Smooth muscle cell (in vitro differentiated cells): ENCODE measurements at regions not wholly inside any gene's neighbourhood (a gene's known extent, or its start where the extent isn't known, plus 50 kb on each side); places are given as distances from the start of the nearest gene placed in this dataset.

Experiments used
- DNase-seq: peaks from one replicate; lab custom pipeline; 2025; ENCODE audit not compliant: unreplicated experiment; lab: John Stamatoyannopoulos, UW
- H2AFZ ChIP-seq: fragments of 200-600 bp; sonication (generic); 2 replicates; pipeline ENCODE4 v1.6.0; 2016; ENCODE audit warnings: antibody characterized with exemption, low read depth, mild to moderate bottlenecking
- H3F3A ChIP-seq: fragments of 200-600 bp; sonication (generic); 2 replicates; pipeline ENCODE4 v1.6.0; 2017; ENCODE audit warnings: antibody characterized with exemption, low read depth
- H3K27ac ChIP-seq: fragments of 200-600 bp; sonication (generic); 2 replicates; pipeline ENCODE4 v1.5.1; 2016; ENCODE audit warnings: low read depth, mild to moderate bottlenecking
- H3K27me3 ChIP-seq: fragments of 200-600 bp; sonication (generic); 2 replicates; pipeline ENCODE4 v1.6.1; 2016; ENCODE audit warnings: low read depth, mild to moderate bottlenecking
- H3K36me3 ChIP-seq: fragments of 200-600 bp; sonication (generic); 2 replicates; pipeline ENCODE4 v1.5.1; 2016; ENCODE audit warnings: low read depth
- H3K4me1 ChIP-seq: fragments of 200-600 bp; sonication (generic); 2 replicates; pipeline ENCODE4 v1.5.1; 2016; ENCODE audit warnings: low read depth
- H3K4me2 ChIP-seq: fragments of 200-600 bp; sonication (generic); 2 replicates; pipeline ENCODE4 v1.6.0; 2016; ENCODE audit warnings: mild to moderate bottlenecking
- H3K4me3 ChIP-seq: fragments of 200-600 bp; sonication (generic); 2 replicates; pipeline ENCODE4 v1.5.1; 2016; ENCODE audit warnings: mild to moderate bottlenecking
- H3K79me2 ChIP-seq: fragments of 200-600 bp; sonication (generic); 2 replicates; pipeline ENCODE4 v1.6.0; 2016; ENCODE audit warnings: low read depth, mild to moderate bottlenecking
- H3K9ac ChIP-seq: fragments of 200-600 bp; sonication (generic); 2 replicates; pipeline ENCODE4 v1.6.0; 2016; ENCODE audit warnings: low read depth
- H3K9me3 ChIP-seq: fragments of 200-600 bp; sonication (generic); replicated peaks from 2 replicates; pipeline ENCODE4 v1.5.1; 2016; ENCODE audit warnings: low read depth
- H4K20me1 ChIP-seq: fragments of 200-600 bp; sonication (generic); 2 replicates; pipeline ENCODE4 v1.6.0; 2016; ENCODE audit warnings: low read depth
- WGBS: methylation state at CpG from one replicate; pipeline ENCODE4 v1.1.7; 2016; ENCODE audit warnings: low lambda C conversion rate; 5-methylcytosine and 5-hydroxymethylcytosine counted together
- TF ChIP-seq, protein P1 (sequence below): fragments of 200-600 bp; sonication (generic); IDR thresholded peaks from 2 replicates; pipeline ENCODE4 v1.5.1; 2017; ENCODE audit warnings: borderline replicate concordance, mild to moderate bottlenecking, antibody characterized with exemption; ENCODE audit not compliant: insufficient read depth, poor library complexity, severe bottlenecking

DNA sequence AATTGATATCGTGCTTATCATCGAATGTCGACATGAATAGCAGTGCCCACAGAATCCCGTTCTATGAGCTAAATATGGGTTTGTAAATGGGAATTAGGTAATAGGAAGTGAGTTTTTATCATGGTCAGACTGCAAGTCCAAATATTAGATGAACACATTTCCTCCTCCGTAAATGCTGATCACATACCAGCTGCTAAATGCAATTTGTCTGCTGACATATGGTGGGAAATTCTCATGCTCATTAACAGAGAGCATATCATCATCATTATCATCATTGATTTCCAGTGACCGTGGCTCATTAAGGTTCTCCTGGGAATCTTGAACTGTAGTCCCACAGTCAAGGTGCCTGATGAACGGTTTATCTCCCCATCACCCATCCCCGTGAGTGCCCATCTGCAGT lies 998.8 kb upstream of the TMEM132C start:
- 82% methylated on average over 8 of the region's 8 CpGs for WGBS
- no peak for DNase-seq

DNA sequence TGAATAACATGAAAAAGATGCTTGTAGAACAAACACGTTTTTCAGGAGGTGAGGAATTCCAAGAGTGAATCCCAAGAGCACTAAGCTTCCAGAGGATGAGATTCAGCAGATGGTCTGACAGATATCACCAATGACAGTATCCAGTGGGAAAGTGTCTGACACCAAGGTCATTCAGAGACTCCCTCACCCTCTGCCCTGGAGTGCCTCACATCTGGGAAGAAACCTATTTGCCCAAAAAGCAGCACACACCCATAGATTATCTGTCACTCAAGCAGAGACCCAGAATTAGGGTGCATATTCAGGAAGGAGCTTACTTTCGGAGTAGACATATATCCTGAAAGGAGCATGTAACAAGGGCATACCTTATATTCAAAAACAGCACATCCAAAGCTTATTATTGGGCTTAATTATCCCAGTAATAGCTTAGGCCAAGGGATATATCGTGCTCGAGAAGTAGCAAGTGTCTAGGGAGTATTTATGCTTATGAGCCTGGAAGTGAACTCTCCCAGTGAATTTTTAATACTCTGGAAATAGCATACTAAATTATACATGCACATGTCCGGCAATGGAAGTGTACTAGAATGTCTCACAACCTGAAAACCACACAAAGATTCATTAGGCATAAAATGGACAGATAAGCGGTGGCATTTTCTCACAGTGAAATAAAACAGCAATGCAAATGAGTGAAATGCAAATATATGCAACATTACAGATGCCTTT lies 998.1 kb upstream of the TMEM132C start:
- Histone ChIP-seq H3K4me2 (no peak overlapping the region), H3K4me1 (no peaks in the 10 kb centered on the region), H3F3A (no peaks in the 10 kb centered on the region), H3K27me3 (no peaks in the 10 kb centered on the region), H3K9ac (no peak overlapping the region), H2AFZ (no peak overlapping the region), H3K79me2 (no peaks in the 10 kb centered on the region), H4K20me1 (no peaks in the 10 kb centered on the region), H3K36me3 (no peaks in the 10 kb centered on the region), H3K4me3 (no peak overlapping the region), H3K9me3 (no peaks in the 10 kb centered on the region), H3K27ac (no peak overlapping the region)
- 80% methylated on average over 6 of the region's 6 CpGs for WGBS
- DNase-seq, result no peak
- TF ChIP-seq, protein P1, sequence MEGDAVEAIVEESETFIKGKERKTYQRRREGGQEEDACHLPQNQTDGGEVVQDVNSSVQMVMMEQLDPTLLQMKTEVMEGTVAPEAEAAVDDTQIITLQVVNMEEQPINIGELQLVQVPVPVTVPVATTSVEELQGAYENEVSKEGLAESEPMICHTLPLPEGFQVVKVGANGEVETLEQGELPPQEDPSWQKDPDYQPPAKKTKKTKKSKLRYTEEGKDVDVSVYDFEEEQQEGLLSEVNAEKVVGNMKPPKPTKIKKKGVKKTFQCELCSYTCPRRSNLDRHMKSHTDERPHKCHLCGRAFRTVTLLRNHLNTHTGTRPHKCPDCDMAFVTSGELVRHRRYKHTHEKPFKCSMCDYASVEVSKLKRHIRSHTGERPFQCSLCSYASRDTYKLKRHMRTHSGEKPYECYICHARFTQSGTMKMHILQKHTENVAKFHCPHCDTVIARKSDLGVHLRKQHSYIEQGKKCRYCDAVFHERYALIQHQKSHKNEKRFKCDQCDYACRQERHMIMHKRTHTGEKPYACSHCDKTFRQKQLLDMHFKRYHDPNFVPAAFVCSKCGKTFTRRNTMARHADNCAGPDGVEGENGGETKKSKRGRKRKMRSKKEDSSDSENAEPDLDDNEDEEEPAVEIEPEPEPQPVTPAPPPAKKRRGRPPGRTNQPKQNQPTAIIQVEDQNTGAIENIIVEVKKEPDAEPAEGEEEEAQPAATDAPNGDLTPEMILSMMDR, result no peak

More for the DNA sequence above, 998.8 kb upstream of the TMEM132C start:
- H3F3A ChIP-seq, result no peaks in the 10 kb centered on the region
- H3K9me3 ChIP-seq, result no peaks in the 10 kb centered on the region
- no peaks in the 10 kb centered on the region for H3K27me3 ChIP-seq
- TF ChIP-seq, protein P1, result no peak
- no peaks in the 10 kb centered on the region for H3K36me3 ChIP-seq
- no peaks in the 10 kb centered on the region for H4K20me1 ChIP-seq
- H2AFZ ChIP-seq, result no peak overlapping the region
- no peak overlapping the region for H3K4me3 ChIP-seq
- H3K79me2 ChIP-seq, result no peaks in the 10 kb centered on the region
- no peak overlapping the region for H3K27ac ChIP-seq
- no peak overlapping the region for H3K9ac ChIP-seq
- no peaks in the 10 kb centered on the region for H3K4me1 ChIP-seq
- no peak overlapping the region for H3K4me2 ChIP-seq

DNA sequence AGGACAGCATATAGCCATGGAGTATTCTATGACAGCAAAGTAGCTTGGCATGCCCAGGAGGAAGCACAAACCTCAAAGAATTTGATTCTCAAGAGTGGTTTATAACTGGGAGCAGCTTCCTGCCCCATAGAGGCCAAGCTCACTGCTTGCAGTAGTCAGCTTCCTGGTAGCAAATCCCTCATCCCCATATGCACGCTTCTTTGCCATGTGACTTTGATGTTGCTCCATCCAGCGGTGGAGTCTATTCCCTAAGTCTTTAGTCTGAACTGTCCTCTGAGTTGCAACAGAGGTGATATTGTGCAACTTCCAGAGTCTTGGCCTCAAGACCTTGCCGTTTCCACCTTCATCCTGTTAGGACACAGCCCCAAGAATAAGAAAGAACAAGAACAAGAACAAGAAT lies 996.8 kb upstream of the TMEM132C start:
- peaks cover 4% of the 10 kb centered on the region for H3K27me3 ChIP-seq
- no peaks in the 10 kb centered on the region for H3K4me1 ChIP-seq
- no peak for DNase-seq
- TF ChIP-seq, protein P1, result no peak
- H3K9ac ChIP-seq, result no peak overlapping the region
- no peaks in the 10 kb centered on the region for H4K20me1 ChIP-seq
- H3K27ac ChIP-seq, result no peak overlapping the region
- H3F3A ChIP-seq, result no peaks in the 10 kb centered on the region
- no peak overlapping the region for H2AFZ ChIP-seq
- no peaks in the 10 kb centered on the region for H3K9me3 ChIP-seq
- WGBS, result 79% methylated on average over 3 of the region's 3 CpGs
- H3K79me2 ChIP-seq, result no peaks in the 10 kb centered on the region
- H3K4me3 ChIP-seq, result no peak overlapping the region
- H3K4me2 ChIP-seq, result no peak overlapping the region
- H3K36me3 ChIP-seq, result no peaks in the 10 kb centered on the region

DNA sequence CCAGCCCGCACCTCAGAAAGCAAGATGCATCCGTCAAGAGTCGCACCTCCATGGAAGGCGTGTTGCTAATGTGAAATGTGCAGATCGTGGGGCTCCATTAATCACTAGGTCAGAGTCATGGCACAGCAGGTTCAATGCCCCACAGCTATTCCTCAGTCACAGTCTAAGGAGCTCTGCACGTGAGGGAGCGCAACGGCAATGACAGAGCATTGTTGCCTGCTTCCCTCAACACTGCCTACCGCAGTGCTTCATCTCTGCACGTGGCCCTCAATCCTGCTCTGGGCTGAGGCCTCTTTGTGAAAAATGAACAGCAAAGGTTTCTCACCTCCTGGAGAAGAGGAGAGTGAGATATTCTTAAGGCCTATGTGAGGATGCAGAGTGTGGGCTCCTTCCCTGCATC lies 995.2 kb upstream of the TMEM132C start:
- Histone ChIP-seq H3K79me2 (no peaks in the 10 kb centered on the region), H3K36me3 (no peaks in the 10 kb centered on the region), H3K4me1 (no peaks in the 10 kb centered on the region), H3K9ac (no peak overlapping the region), H3K27me3 (peaks cover 7% of the 10 kb centered on the region), H3K27ac (no peak overlapping the region), H3K4me2 (no peak overlapping the region), H3K4me3 (no peak overlapping the region), H2AFZ (no peak overlapping the region), H4K20me1 (no peaks in the 10 kb centered on the region), H3K9me3 (no peaks in the 10 kb centered on the region), H3F3A (no peaks in the 10 kb centered on the region)
- no peak for DNase-seq
- TF ChIP-seq, protein P1, result no peak
- 91% methylated on average over 10 of the region's 10 CpGs for WGBS
